Left renal cortex interstitium (tissue), 4 donors: ENCODE measurements at regions not wholly inside any gene's neighbourhood (a gene's known extent, or its start where the extent isn't known, plus 50 kb on each side); places are given as distances from the start of the nearest gene placed in this dataset.

Experiments used
- DNase-seq, 4 donors: peaks; one replicate each; pipeline ENCODE4 v3.0.0-alpha.2; 2013; ENCODE audit warnings: low read depth in 4 of 4, low spot score in 2 of 4, missing footprints in 1 of 4

GRCh38 chr10:36256948-36257356 lies 614.9 kb upstream of the FZD8 start:
- DNase-seq, result no peak

GRCh38 chr10:36256166-36256565 lies 614.1 kb upstream of the FZD8 start:
- DNase-seq, result no peak

- DNase-seq, result peak in 1 of 4 donors; percentile 8
Measured at GRCh38 chr10:36254199-36254598, 612.1 kb upstream of the FZD8 start.

- DNase-seq, result no peak
Measured at GRCh38 chr10:36253731-36254130, 611.6 kb upstream of the FZD8 start.

GRCh38 chr10:36251068-36251467 lies 609.0 kb upstream of the FZD8 start:
- DNase-seq, result no peak

GRCh38 chr10:36248304-36248981 lies 606.3 kb upstream of the FZD8 start:
- DNase-seq, result no peak

GRCh38 chr10:36247478-36247877 lies 605.4 kb upstream of the FZD8 start:
- DNase-seq, result no peak

GRCh38 chr10:36236931-36237330 lies 594.8 kb upstream of the FZD8 start:
- DNase-seq, result no peak

- no peak for DNase-seq
Measured at GRCh38 chr10:36236341-36236740, 594.2 kb upstream of the FZD8 start.

- DNase-seq, result no peak
Measured at GRCh38 chr10:36232935-36233334, 590.8 kb upstream of the FZD8 start.

- DNase-seq, result no peak
Measured at GRCh38 chr10:36224431-36224985, 582.4 kb upstream of the FZD8 start.

GRCh38 chr10:36221101-36221500 lies 579.0 kb upstream of the FZD8 start:
- DNase-seq, result no peak

- no peak for DNase-seq
Measured at GRCh38 chr10:36220151-36220550, 578.1 kb upstream of the FZD8 start.

GRCh38 chr10:36211856-36212255 lies 569.8 kb upstream of the FZD8 start:
- DNase-seq, result no peak

GRCh38 chr10:36209480-36209879 lies 567.4 kb upstream of the FZD8 start:
- DNase-seq, result no peak

- DNase-seq, result no peak
Measured at GRCh38 chr10:36202881-36203280, 560.8 kb upstream of the FZD8 start.

GRCh38 chr10:36200577-36200976 lies 558.5 kb upstream of the FZD8 start:
- no peak for DNase-seq

GRCh38 chr10:36198322-36198721 lies 556.2 kb upstream of the FZD8 start:
- no peak for DNase-seq

- DNase-seq, result no peak
Measured at GRCh38 chr10:36195364-36195763, 553.3 kb upstream of the FZD8 start.

- no peak for DNase-seq
Measured at GRCh38 chr10:36194276-36194675, 552.2 kb upstream of the FZD8 start.

GRCh38 chr10:36191009-36191408 lies 548.9 kb upstream of the FZD8 start:
- DNase-seq, result no peak

- DNase-seq, result no peak
Measured at GRCh38 chr10:36188461-36188860, 546.4 kb upstream of the FZD8 start.

- no peak for DNase-seq
Measured at GRCh38 chr10:36188080-36188453, 546.0 kb upstream of the FZD8 start.
